Chondrocyte (in vitro differentiated cells): ENCODE measurements at regions not wholly inside any gene's neighbourhood (a gene's known extent, or its start where the extent isn't known, plus 50 kb on each side); places are given as distances from the start of the nearest gene placed in this dataset.
"Not testable (repeated sequence)": the region's sequence is repeated elsewhere in the genome, so short reads cannot be mapped to it uniquely, and the experiment has no call there.

Experiments used
- DNase-seq: peaks from one replicate; pipeline ENCODE4 v3.0.0; 2021; ENCODE audit warnings: mixed read lengths, low spot score
- H3K27ac Mint-ChIP-seq: one replicate; pipeline ENCODE4 v1.8.0; 2021; ENCODE audit warnings: mild to moderate bottlenecking, moderate library complexity, mixed read lengths; ENCODE audit not compliant: unreplicated experiment
- H3K27me3 Mint-ChIP-seq: 2 replicates; pipeline ENCODE4 v1.8.0; 2021; ENCODE audit warnings: low read depth, mixed read lengths
- H3K36me3 Mint-ChIP-seq: 2 replicates; pipeline ENCODE4 v1.8.0; 2021; ENCODE audit warnings: low read depth, mixed read lengths
- H3K4me1 Mint-ChIP-seq: 2 replicates; pipeline ENCODE4 v1.8.0; 2021; ENCODE audit warnings: low read depth, mild to moderate bottlenecking, mixed read lengths
- H3K4me3 Mint-ChIP-seq: one replicate; pipeline ENCODE4 v1.8.0; 2021; ENCODE audit warnings: mild to moderate bottlenecking, moderate library complexity, mixed read lengths; ENCODE audit not compliant: unreplicated experiment
- H3K9me3 Mint-ChIP-seq: 2 replicates; pipeline ENCODE4 v1.8.0; 2021; ENCODE audit warnings: low read depth, mixed read lengths
- TF ChIP-seq, protein P1 (sequence below): fragments of 200-600 bp; sonication (generic); IDR thresholded peaks from 2 replicates; pipeline ENCODE4 v1.5.0; 2021; ENCODE audit warnings: antibody characterized with exemption, mild to moderate bottlenecking, moderate library complexity

GRCh38 chr10:109327266-109327665 is 596.0 kb downstream of the XPNPEP1 start:
- TF ChIP-seq, protein P1, sequence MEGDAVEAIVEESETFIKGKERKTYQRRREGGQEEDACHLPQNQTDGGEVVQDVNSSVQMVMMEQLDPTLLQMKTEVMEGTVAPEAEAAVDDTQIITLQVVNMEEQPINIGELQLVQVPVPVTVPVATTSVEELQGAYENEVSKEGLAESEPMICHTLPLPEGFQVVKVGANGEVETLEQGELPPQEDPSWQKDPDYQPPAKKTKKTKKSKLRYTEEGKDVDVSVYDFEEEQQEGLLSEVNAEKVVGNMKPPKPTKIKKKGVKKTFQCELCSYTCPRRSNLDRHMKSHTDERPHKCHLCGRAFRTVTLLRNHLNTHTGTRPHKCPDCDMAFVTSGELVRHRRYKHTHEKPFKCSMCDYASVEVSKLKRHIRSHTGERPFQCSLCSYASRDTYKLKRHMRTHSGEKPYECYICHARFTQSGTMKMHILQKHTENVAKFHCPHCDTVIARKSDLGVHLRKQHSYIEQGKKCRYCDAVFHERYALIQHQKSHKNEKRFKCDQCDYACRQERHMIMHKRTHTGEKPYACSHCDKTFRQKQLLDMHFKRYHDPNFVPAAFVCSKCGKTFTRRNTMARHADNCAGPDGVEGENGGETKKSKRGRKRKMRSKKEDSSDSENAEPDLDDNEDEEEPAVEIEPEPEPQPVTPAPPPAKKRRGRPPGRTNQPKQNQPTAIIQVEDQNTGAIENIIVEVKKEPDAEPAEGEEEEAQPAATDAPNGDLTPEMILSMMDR: no peak
- Mint-ChIP-seq H3K9me3 (no peaks in the 10 kb centered on the region), H3K36me3 (no peaks in the 10 kb centered on the region), H3K4me3 (no peak overlapping the region), H3K4me1 (no peaks in the 10 kb centered on the region), H3K27ac (no peak overlapping the region), H3K27me3 (peaks cover 2% of the 10 kb centered on the region)
- DNase-seq: no peak

- Mint-ChIP-seq H3K4me1 (no peaks in the 10 kb centered on the region), H3K27me3 (peaks cover 2% of the 10 kb centered on the region), H3K9me3 (peaks cover 6% of the 10 kb centered on the region), H3K27ac (no peak overlapping the region), H3K36me3 (no peaks in the 10 kb centered on the region), H3K4me3 (no peak overlapping the region)
- DNase-seq: no peak
- TF ChIP-seq, protein P1: no peak
Measured at GRCh38 chr10:109324721-109325120, 598.6 kb downstream of the XPNPEP1 start.

DNA sequence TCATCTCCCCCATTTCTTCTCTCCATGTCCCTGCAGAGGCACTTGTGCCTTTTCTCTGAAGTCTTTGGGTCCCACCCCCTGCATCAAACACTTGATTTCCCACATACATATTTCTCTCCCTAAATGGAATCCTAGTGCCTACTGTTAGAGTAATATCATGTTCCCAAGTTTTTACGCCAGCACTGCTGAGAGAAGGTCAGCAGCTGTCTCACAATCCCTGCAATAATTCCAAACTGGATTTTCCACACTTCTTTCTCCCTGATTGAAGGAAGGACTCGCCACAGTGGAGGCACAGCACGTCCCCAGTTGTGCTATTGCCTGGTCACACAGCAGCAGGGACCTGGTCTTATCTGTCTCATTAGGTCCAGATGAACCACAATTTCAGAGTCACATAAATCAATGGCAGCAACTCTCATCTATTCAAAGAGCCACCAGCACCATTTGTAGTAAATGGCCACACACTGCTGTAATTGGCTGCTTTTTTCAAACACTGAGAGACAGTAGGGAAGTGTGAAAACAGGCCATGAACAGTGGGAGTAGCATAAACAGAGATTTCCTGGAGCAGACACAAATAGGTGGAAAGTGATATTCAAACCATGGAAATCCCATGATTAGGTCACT is 605.5 kb downstream of the XPNPEP1 start:
- DNase-seq: no peak
- no peaks in the 10 kb centered on the region for H3K4me1 Mint-ChIP-seq
- TF ChIP-seq, protein P1: no peak
- peaks cover 6% of the 10 kb centered on the region for H3K9me3 Mint-ChIP-seq
- H3K4me3 Mint-ChIP-seq: no peak overlapping the region
- no peak overlapping the region for H3K27ac Mint-ChIP-seq
- no peaks in the 10 kb centered on the region for H3K27me3 Mint-ChIP-seq
- no peaks in the 10 kb centered on the region for H3K36me3 Mint-ChIP-seq

DNA sequence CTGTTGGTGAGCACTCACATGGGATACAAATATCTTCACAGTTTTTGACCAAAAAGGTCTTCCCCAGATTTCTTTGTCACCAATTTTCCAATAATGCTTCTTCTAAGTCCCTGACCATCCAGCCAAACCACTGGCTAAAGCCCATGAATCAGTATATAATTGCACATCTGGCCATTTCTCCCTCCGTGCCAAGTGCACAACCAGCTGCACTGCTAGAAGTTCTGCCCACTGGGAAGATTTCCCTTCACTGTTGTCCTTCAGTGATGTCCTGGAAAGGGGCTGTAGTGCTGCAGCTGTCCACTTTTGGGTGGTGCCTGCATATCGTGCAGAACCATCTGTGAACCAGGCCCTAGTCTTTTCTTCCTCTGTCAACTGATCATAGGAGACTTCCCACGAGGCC is 609.3 kb downstream of the XPNPEP1 start:
- DNase-seq, H3K27ac Mint-ChIP-seq, H3K9me3 Mint-ChIP-seq, H3K27me3 Mint-ChIP-seq, H3K36me3 Mint-ChIP-seq, H3K4me3 Mint-ChIP-seq, H3K4me1 Mint-ChIP-seq: not testable (repeated sequence)

- H3K9me3 Mint-ChIP-seq, H3K4me3 Mint-ChIP-seq, H3K4me1 Mint-ChIP-seq, H3K36me3 Mint-ChIP-seq, DNase-seq, H3K27ac Mint-ChIP-seq, H3K27me3 Mint-ChIP-seq: not testable (repeated sequence)
Measured at GRCh38 chr10:109312555-109312954, 610.8 kb downstream of the XPNPEP1 start.

DNA sequence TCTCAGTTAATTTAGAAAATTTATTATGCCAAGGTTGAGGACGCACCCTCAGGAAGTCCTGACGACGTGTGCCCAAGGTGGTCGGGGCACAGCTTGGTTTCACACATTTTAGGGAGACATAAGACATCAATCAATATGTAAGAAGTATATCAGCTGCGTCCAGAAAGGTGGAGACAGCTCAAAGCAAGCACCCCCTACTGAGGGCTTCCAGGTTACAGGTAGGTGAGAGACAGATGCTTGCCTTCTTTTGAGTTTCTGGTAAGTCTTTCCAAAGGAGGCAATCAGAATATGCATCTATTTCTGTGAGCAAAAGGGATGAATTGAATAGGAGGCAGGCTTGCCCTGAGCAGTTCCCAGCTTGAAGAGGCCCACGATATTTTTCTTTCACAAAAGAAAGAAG is 614.3 kb downstream of the XPNPEP1 start:
- Mint-ChIP-seq H3K9me3 (peaks cover 3% of the 10 kb centered on the region), H3K27ac (no peak overlapping the region), H3K36me3 (no peaks in the 10 kb centered on the region), H3K4me1 (no peaks in the 10 kb centered on the region), H3K27me3 (no peaks in the 10 kb centered on the region), H3K4me3 (no peak overlapping the region)
- no peak for DNase-seq
- TF ChIP-seq, protein P1: no peak

DNA sequence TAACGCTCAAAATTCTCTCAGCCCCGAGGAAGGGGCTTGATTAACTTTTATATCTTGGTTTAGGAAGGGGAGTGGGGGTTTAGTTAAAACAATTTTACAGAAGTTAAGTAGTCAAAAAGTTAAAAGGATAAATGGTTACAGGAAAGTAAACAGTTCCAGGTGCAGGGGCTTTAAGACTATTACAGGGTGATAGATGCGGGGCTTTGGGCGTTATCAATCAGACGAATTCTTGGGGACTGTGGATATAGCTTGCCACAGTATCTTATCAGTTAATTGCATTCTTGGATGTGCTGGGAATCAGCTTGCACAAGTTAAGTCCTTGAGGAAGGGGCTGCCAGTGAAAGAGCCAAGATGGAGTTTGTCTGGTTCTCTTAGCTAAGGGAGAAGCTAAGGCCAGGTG is 616.2 kb downstream of the XPNPEP1 start:
- not testable (repeated sequence) for H3K4me1 Mint-ChIP-seq, DNase-seq, H3K27me3 Mint-ChIP-seq, H3K9me3 Mint-ChIP-seq, H3K36me3 Mint-ChIP-seq, H3K27ac Mint-ChIP-seq, H3K4me3 Mint-ChIP-seq
